OCI-LY3 (cell line): ENCODE measurements at regions not wholly inside any gene's neighbourhood (a gene's known extent, or its start where the extent isn't known, plus 50 kb on each side); places are given as distances from the start of the nearest gene placed in this dataset.

Experiments
- EZH2phosphoT487 ChIP-seq: fragments of 200-600 bp; shearing (Covaris generic); IDR thresholded peaks from 2 replicates; pipeline ENCODE4 v1.6.1; 2018; ENCODE audit warnings: antibody characterized with exemption, mixed run types, low read depth
- TF ChIP-seq, protein P1 (sequence below): fragments of 200-600, 300-600 bp; sonication (generic); IDR thresholded peaks from 2 replicates; pipeline ENCODE4 v1.5.1; 2014; ENCODE audit warnings: antibody characterized with exemption, low read length, low read depth

DNA sequence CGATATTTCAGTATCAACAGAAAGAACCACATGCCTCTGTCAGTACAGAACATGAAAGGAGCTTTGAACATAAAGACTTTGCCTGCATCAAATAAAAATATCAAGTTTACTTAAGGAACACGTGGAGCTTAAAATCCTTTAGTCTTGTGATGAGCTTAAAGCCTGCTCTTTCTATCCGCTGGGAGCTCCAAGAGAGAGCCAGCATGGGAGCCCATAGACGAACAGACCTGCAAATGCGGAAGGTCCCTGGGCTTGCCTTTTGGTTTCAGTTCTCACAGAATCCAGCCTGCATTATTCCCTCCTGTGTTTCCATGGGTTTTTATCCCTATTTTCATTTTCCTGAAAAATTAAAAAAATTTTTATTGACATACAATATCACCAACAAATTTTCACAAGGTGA, 530.6 kb upstream of the RGMA start:
- TF ChIP-seq, protein P1, sequence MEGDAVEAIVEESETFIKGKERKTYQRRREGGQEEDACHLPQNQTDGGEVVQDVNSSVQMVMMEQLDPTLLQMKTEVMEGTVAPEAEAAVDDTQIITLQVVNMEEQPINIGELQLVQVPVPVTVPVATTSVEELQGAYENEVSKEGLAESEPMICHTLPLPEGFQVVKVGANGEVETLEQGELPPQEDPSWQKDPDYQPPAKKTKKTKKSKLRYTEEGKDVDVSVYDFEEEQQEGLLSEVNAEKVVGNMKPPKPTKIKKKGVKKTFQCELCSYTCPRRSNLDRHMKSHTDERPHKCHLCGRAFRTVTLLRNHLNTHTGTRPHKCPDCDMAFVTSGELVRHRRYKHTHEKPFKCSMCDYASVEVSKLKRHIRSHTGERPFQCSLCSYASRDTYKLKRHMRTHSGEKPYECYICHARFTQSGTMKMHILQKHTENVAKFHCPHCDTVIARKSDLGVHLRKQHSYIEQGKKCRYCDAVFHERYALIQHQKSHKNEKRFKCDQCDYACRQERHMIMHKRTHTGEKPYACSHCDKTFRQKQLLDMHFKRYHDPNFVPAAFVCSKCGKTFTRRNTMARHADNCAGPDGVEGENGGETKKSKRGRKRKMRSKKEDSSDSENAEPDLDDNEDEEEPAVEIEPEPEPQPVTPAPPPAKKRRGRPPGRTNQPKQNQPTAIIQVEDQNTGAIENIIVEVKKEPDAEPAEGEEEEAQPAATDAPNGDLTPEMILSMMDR, result no peak
- no peak for TF ChIP-seq EZH2phosphoT487
